ENCODE measurements at regions not wholly inside any gene's neighbourhood (a gene's known extent, or its start where the extent isn't known, plus 50 kb on each side); places are given as distances from the start of the nearest gene placed in this dataset.

DNA sequence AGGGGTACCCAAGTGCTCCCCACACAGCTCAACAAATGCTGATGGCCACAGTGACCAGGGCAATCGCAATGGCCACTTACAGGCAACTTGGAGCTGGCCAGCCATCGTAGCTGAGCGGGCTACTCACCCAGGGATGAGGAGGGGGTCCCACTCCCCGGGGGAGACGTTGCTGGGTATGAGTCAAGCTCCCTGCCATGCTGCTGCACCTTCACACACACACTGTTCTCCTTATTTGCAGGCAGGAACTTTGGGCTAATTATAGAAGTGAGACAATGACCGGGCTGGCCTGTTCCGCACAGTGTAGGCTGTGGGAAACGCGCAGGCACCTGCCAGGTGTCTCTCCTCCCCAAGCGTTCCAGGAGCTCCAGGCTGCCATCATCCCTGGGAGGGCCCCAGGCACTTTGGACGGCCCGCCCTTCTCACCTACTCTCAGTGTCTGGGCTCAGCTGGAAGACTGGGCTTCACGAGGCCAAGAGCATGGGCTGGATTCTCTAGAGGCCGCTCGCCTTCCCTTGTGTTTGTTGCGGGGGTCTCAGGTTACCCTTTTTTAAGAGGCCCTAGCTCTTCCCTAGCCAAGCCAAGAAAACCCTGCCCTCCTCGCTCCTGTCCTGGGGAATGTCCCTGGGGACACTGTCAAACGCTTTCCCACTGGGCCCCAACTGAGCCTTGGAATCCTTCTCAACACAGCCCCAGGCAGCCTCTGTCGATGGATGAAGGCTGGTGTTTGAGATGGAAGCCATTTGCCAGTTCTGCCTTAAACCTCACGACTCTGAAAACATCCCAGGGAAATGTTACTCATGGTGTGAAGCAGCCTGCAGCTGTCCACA is 73.0 kb downstream of the RTL6 start:
- H3K27me3 ChIP-seq (ENCODE audit: insufficient read depth, low read length, poor library complexity), result no peaks in the 10 kb centered on the region
- H3K4me3 ChIP-seq (ENCODE audit: low read depth in 1 of 2, low read length in 2 of 2), result no peak overlapping the region
- no peaks in the 10 kb centered on the region for H3K79me2 ChIP-seq (ENCODE audit: insufficient read depth, low read length)
- H3K27ac ChIP-seq (ENCODE audit: low read length), result no peak overlapping the region
- no peak for ATAC-seq (ENCODE audit: insufficient read depth, low read depth)
- H2AFZ ChIP-seq (ENCODE audit: low read depth, low read length), result no peak overlapping the region
- H3K9me3 ChIP-seq (ENCODE audit: insufficient read depth, low read length, severe bottlenecking), result no peaks in the 10 kb centered on the region
- H3K9ac ChIP-seq (ENCODE audit: low read depth, low read length), result no peak overlapping the region
- no peak overlapping the region for H3K4me2 ChIP-seq (ENCODE audit: insufficient read depth, low read length)
- H3K36me3 ChIP-seq (ENCODE audit: insufficient read depth, low read length), result no peaks in the 10 kb centered on the region
- no peaks in the 10 kb centered on the region for H4K20me1 ChIP-seq (ENCODE audit: insufficient read depth, low read length)
- DNase-seq, result no peak
- no peak for TF ChIP-seq EZH2 (IDR thresholded peaks at IDR 0.05; ENCODE audit: borderline replicate concordance, low read depth, low read length, severe bottlenecking)
- TF ChIP-seq, protein P1, sequence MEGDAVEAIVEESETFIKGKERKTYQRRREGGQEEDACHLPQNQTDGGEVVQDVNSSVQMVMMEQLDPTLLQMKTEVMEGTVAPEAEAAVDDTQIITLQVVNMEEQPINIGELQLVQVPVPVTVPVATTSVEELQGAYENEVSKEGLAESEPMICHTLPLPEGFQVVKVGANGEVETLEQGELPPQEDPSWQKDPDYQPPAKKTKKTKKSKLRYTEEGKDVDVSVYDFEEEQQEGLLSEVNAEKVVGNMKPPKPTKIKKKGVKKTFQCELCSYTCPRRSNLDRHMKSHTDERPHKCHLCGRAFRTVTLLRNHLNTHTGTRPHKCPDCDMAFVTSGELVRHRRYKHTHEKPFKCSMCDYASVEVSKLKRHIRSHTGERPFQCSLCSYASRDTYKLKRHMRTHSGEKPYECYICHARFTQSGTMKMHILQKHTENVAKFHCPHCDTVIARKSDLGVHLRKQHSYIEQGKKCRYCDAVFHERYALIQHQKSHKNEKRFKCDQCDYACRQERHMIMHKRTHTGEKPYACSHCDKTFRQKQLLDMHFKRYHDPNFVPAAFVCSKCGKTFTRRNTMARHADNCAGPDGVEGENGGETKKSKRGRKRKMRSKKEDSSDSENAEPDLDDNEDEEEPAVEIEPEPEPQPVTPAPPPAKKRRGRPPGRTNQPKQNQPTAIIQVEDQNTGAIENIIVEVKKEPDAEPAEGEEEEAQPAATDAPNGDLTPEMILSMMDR (IDR thresholded peaks at IDR 0.05; ENCODE audit: borderline replicate concordance, extremely low read depth, low read length, poor library complexity, severe bottlenecking), result no peak
- H3K4me1 ChIP-seq (ENCODE audit: insufficient read depth, low read length), result no peaks in the 10 kb centered on the region

DNA sequence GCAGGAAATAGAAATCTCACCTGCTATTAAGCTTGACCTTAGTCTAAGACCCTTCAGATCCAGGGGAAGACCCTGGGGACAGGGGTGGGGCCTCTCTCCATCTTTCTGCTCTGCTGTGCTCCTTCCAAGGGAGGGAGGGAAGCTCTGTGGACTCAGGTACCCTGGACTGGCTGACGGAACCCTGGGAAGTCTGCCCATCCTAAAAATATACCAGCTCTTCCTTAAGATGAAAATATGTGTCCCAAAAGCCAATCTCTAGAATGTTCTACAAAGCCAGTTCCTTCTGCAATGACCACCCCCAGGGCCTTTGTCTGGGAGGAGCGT is 73.7 kb downstream of the RTL6 start:
- no peak for ATAC-seq (ENCODE audit: insufficient read depth, low read depth)
- Histone ChIP-seq H3K27ac (ENCODE audit: low read length) (no peak overlapping the region), H2AFZ (ENCODE audit: low read depth, low read length) (no peak overlapping the region), H3K4me3 (ENCODE audit: low read depth in 1 of 2, low read length in 2 of 2) (no peak overlapping the region), H3K9ac (ENCODE audit: low read depth, low read length) (no peak overlapping the region), H3K4me1 (ENCODE audit: insufficient read depth, low read length) (no peaks in the 10 kb centered on the region), H3K4me2 (ENCODE audit: insufficient read depth, low read length) (no peak overlapping the region), H3K27me3 (ENCODE audit: insufficient read depth, low read length, poor library complexity) (no peaks in the 10 kb centered on the region), H3K79me2 (ENCODE audit: insufficient read depth, low read length) (no peaks in the 10 kb centered on the region), H3K36me3 (ENCODE audit: insufficient read depth, low read length) (no peaks in the 10 kb centered on the region), H4K20me1 (ENCODE audit: insufficient read depth, low read length) (no peaks in the 10 kb centered on the region), H3K9me3 (ENCODE audit: insufficient read depth, low read length, severe bottlenecking) (peaks cover 3% of the 10 kb centered on the region)
- TF ChIP-seq, protein P1 (IDR thresholded peaks at IDR 0.05; ENCODE audit: borderline replicate concordance, extremely low read depth, low read length, poor library complexity, severe bottlenecking), result no peak
- TF ChIP-seq EZH2 (IDR thresholded peaks at IDR 0.05; ENCODE audit: borderline replicate concordance, low read depth, low read length, severe bottlenecking), result no peak
- no peak for DNase-seq

GRCh38 chr22:44423556-44424358 is 74.3 kb downstream of the RTL6 start:
- no peaks in the 10 kb centered on the region for H3K27me3 ChIP-seq (ENCODE audit: insufficient read depth, low read length, poor library complexity)
- H3K36me3 ChIP-seq (ENCODE audit: insufficient read depth, low read length), result no peaks in the 10 kb centered on the region
- H3K4me1 ChIP-seq (ENCODE audit: insufficient read depth, low read length), result no peaks in the 10 kb centered on the region
- H3K9ac ChIP-seq (ENCODE audit: low read depth, low read length), result no peak overlapping the region
- no peak overlapping the region for H3K4me3 ChIP-seq (ENCODE audit: low read depth in 1 of 2, low read length in 2 of 2)
- DNase-seq, result no peak
- peaks cover 3% of the 10 kb centered on the region for H3K9me3 ChIP-seq (ENCODE audit: insufficient read depth, low read length, severe bottlenecking)
- TF ChIP-seq, protein P1 (IDR thresholded peaks at IDR 0.05; ENCODE audit: borderline replicate concordance, extremely low read depth, low read length, poor library complexity, severe bottlenecking), result no peak
- no peak for TF ChIP-seq EZH2 (IDR thresholded peaks at IDR 0.05; ENCODE audit: borderline replicate concordance, low read depth, low read length, severe bottlenecking)
- H3K27ac ChIP-seq (ENCODE audit: low read length), result no peak overlapping the region
- H3K79me2 ChIP-seq (ENCODE audit: insufficient read depth, low read length), result no peaks in the 10 kb centered on the region
- no peaks in the 10 kb centered on the region for H4K20me1 ChIP-seq (ENCODE audit: insufficient read depth, low read length)
- ATAC-seq (ENCODE audit: insufficient read depth, low read depth), result no peak
- H2AFZ ChIP-seq (ENCODE audit: low read depth, low read length), result no peak overlapping the region
- H3K4me2 ChIP-seq (ENCODE audit: insufficient read depth, low read length), result no peak overlapping the region
